Activated T-helper 2 cell treated with anti-CD3 and anti-CD28 coated beads, Interferon-gamma antibody, Interleukin-2, Interleukin-4, amounts not matched to agents 10 μg/mL and 5 μg/mL and 100 μg/mL, durations not matched to agents 14 hours and 24 hours and 36 hours (primary cell): ENCODE measurements at regions not wholly inside any gene's neighbourhood (a gene's known extent, or its start where the extent isn't known, plus 50 kb on each side); places are given as distances from the start of the nearest gene placed in this dataset.

Source experiments
- DNase-seq: peaks from one replicate; pipeline ENCODE4 v3.0.0; 2021; ENCODE audit warnings: low spot score
- H3K27ac Mint-ChIP-seq: one replicate; pipeline ENCODE4 v1.8.0; 2021; ENCODE audit warnings: mixed read lengths
- H3K27me3 Mint-ChIP-seq: one replicate; pipeline ENCODE4 v1.8.0; 2021; ENCODE audit warnings: low read depth, mixed read lengths
- H3K36me3 Mint-ChIP-seq: one replicate; pipeline ENCODE4 v1.8.0; 2021; ENCODE audit warnings: low read depth, mixed read lengths
- H3K4me1 Mint-ChIP-seq: one replicate; pipeline ENCODE4 v1.8.0; 2021; ENCODE audit warnings: low read depth, mixed read lengths
- H3K4me3 Mint-ChIP-seq: one replicate; pipeline ENCODE4 v1.8.0; 2021; ENCODE audit warnings: low read depth, mild to moderate bottlenecking, moderate library complexity, mixed read lengths
- H3K9me3 Mint-ChIP-seq: one replicate; pipeline ENCODE4 v1.8.0; 2021; ENCODE audit warnings: mixed read lengths
- intact Hi-C: fragments of 100-400 bp; cut with micrococcal nuclease; formaldehyde crosslinking; loops from one replicate; pipeline ENCODE4 v1.15.1; 2023

GRCh38 chr22:27533105-27533745 is 268.3 kb downstream of the MN1 start:
- no peak overlapping the region for H3K27ac Mint-ChIP-seq
- H3K4me1 Mint-ChIP-seq: no peaks in the 10 kb centered on the region
- no peak for DNase-seq
- no peaks in the 10 kb centered on the region for H3K36me3 Mint-ChIP-seq
- H3K9me3 Mint-ChIP-seq: no peaks in the 10 kb centered on the region
- intact Hi-C loops: no loop called here
- no peaks in the 10 kb centered on the region for H3K27me3 Mint-ChIP-seq
- H3K4me3 Mint-ChIP-seq: no peak overlapping the region

DNA sequence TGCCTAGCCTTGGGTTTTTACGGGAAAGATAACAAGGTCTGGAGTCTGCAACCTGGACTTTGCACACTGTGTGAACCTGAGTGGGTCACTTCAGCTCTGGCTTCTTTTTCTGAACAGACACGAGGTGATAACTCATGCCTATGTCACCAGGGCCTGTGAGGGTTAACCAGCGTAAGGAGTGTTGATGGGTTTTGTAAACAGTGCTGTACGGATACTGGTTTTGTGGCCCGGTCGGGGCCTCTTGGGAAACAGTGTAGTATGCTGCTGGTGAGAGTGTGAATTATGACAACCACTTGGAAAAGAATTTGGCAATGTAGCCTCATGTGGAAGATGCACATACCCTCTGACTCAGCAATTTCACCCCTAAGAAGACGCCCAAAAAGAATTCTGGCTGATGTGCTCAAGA is 266.8 kb downstream of the MN1 start:
- intact Hi-C loops: no loop called here
- Mint-ChIP-seq H3K9me3 (no peaks in the 10 kb centered on the region), H3K4me3 (no peak overlapping the region), H3K27ac (no peak overlapping the region), H3K4me1 (no peaks in the 10 kb centered on the region), H3K27me3 (no peaks in the 10 kb centered on the region), H3K36me3 (no peaks in the 10 kb centered on the region)
- no peak for DNase-seq

DNA sequence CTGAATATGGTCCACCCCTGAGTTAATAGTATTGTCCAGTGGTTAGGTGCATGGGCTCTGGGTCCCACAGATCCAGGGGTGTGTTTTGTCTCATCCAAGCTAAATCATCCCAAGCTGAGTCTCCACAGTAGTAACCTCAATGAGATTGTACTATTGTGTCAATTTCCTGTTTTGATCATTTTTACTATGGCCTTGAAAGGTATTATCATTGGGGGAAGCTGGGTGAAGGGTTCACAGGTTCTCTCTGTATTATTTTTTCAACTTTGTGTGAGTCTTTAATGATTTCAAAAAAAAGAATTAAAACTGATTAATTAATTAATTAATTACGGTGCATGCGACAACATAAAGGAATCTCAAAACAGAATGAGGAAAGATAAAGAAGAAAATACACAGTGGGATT is 266.1 kb downstream of the MN1 start:
- H3K27ac Mint-ChIP-seq: no peak overlapping the region
- no peaks in the 10 kb centered on the region for H3K9me3 Mint-ChIP-seq
- no peak overlapping the region for H3K4me3 Mint-ChIP-seq
- no peaks in the 10 kb centered on the region for H3K4me1 Mint-ChIP-seq
- no peaks in the 10 kb centered on the region for H3K27me3 Mint-ChIP-seq
- no peak for DNase-seq
- intact Hi-C loops: no loop called here
- H3K36me3 Mint-ChIP-seq: no peaks in the 10 kb centered on the region

DNA sequence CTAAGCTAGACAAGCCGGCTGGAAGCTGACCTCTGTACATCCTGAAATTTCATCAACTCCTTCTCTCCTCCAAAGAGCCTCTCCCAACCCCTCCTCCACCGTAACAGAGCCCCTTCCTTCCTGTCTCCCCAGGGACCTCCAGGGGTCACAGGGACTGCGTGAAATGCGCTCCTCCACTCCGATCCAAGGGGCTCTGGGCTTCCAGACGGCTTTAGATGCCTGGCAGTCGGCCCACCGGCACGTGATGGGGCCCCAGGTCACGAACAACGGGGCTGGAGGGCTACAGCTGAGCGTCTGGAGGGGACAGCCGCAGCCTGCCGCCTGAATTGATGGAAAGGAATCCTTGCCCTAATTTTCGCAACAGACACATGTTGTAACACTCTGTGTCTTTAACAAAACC is 264.1 kb downstream of the MN1 start:
- Mint-ChIP-seq H3K27ac (no peak overlapping the region), H3K36me3 (no peaks in the 10 kb centered on the region), H3K4me3 (no peak overlapping the region), H3K27me3 (no peaks in the 10 kb centered on the region), H3K4me1 (no peaks in the 10 kb centered on the region), H3K9me3 (no peaks in the 10 kb centered on the region)
- DNase-seq: no peak
- intact Hi-C loops: no loop called here

GRCh38 chr22:27538666-27539065 is 262.9 kb downstream of the MN1 start:
- Mint-ChIP-seq H3K4me3 (no peak overlapping the region), H3K27me3 (no peaks in the 10 kb centered on the region), H3K27ac (no peak overlapping the region), H3K9me3 (no peaks in the 10 kb centered on the region), H3K36me3 (no peaks in the 10 kb centered on the region), H3K4me1 (no peaks in the 10 kb centered on the region)
- intact Hi-C loops: no loop called here
- DNase-seq: no peak

DNA sequence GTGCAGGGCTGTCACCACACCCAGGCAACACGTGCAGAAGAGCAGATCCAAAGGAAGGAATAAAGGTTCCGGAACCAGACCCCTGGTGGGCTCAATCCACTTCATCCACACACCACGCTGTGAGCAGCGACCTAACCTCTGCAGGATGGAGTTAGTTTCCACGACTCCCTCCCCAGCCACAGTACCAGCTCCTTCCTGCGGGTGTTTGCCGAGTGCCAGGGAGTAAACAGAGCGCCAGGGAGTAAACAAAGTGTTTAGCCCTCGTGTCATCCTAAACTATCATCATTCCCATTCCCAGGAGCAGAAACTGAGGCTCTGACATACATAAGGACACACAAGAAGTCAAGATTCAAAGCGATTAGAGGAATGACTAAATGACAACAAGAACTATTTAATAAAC is 261.3 kb downstream of the MN1 start:
- Mint-ChIP-seq H3K9me3 (no peaks in the 10 kb centered on the region), H3K36me3 (no peaks in the 10 kb centered on the region)
- intact Hi-C loops: no loop called here

DNA sequence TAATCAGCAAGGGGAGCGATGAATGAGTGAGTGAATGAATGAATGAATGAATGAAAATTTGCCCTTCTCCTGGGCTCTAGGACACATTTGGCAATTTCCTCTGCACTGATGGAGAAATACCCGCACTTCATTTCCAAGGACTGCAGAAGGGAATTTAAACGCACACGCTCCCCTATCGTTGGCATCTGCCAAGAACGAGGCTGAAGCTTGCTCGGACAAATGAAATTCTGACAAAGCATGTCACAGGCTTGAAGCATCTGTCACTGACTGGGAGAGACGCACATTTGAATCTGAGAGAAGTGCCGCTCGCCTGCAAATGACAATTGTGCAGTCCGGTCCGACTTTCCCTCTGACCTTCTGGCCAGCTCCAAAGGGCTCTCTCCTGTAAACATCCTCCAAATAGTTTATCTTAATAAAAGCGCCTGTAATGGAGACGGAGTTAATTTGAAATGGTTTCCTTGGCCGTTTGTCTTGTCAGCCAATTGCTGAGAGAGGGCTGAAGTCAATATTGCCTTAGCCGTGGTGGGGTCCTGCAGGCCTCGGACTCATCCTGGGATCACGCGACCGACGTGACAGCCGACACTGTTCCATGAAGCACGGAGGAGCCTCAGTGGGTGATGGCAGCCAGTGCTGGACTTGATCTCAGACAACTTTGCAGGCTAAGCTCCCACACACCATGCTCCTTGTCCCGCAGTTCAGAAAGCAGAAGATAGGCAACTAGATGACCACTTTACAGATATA is 260.7 kb downstream of the MN1 start:
- H3K27ac Mint-ChIP-seq: no peak overlapping the region
- H3K36me3 Mint-ChIP-seq: no peaks in the 10 kb centered on the region
- H3K27me3 Mint-ChIP-seq: no peaks in the 10 kb centered on the region

More for the DNA sequence above, 261.3 kb downstream of the MN1 start:
- no peaks in the 10 kb centered on the region for H3K27me3 Mint-ChIP-seq
- no peak overlapping the region for H3K27ac Mint-ChIP-seq
- DNase-seq: no peak
- no peaks in the 10 kb centered on the region for H3K4me1 Mint-ChIP-seq
- no peak overlapping the region for H3K4me3 Mint-ChIP-seq

DNA sequence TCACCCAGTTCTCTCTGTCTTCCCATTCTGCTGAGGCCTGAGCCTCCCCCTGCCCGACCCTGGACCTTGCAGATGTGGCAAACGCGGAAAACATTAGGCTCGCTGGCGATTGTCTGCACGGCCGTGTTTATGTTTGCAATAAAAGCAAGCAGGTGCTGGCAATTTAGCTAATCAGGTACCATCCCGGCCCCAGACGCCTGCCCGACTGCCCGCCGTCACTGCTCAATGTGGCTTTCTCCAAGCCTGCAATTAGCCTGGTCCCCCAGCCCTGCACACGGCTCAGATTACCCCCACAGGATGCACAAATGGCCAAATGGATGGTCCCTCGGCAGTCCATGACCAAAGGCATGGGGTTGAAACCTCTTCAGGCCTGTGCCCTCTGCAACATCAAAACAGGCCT is 259.7 kb downstream of the MN1 start:
- no peaks in the 10 kb centered on the region for H3K27me3 Mint-ChIP-seq
- intact Hi-C loops: no loop called here
- H3K27ac Mint-ChIP-seq: no peak overlapping the region
- no peaks in the 10 kb centered on the region for H3K36me3 Mint-ChIP-seq
- no peak overlapping the region for H3K4me3 Mint-ChIP-seq
- no peak for DNase-seq
- H3K9me3 Mint-ChIP-seq: no peaks in the 10 kb centered on the region
- no peaks in the 10 kb centered on the region for H3K4me1 Mint-ChIP-seq

More for the DNA sequence above, 260.7 kb downstream of the MN1 start:
- H3K9me3 Mint-ChIP-seq: no peaks in the 10 kb centered on the region
- no peaks in the 10 kb centered on the region for H3K4me1 Mint-ChIP-seq
- no peak overlapping the region for H3K4me3 Mint-ChIP-seq
- DNase-seq: no peak
- intact Hi-C loops: no loop called here

- H3K36me3 Mint-ChIP-seq: no peaks in the 10 kb centered on the region
- H3K4me3 Mint-ChIP-seq: no peak overlapping the region
- no peaks in the 10 kb centered on the region for H3K27me3 Mint-ChIP-seq
- no peaks in the 10 kb centered on the region for H3K9me3 Mint-ChIP-seq
- no peaks in the 10 kb centered on the region for H3K4me1 Mint-ChIP-seq
- no peak overlapping the region for H3K27ac Mint-ChIP-seq
- no peak for DNase-seq
- intact Hi-C loops: no loop called here
Measured at GRCh38 chr22:27542602-27543001, 259.0 kb downstream of the MN1 start.

DNA sequence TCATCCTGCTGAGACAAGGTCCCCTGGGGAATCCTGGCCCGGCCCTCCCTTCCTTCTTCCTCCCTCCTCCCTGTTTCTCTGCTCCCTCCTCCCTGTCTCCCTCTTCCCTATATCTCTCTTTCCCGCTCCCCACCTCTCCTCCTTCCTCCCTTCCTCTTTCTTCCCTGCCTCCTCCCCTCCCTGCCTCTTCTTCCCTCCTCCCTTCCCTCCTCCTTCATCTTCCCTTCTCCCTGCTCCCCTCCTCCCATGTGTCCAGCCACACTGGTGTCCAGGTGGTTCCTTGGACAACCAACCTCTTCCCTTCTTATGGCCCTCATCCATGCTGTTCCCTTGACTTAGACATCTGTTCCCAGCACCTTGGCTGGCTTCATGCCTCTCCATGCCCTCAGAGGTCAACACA is 258.1 kb downstream of the MN1 start:
- no peak overlapping the region for H3K27ac Mint-ChIP-seq
- no peaks in the 10 kb centered on the region for H3K4me1 Mint-ChIP-seq
- intact Hi-C loops: no loop called here
- H3K4me3 Mint-ChIP-seq: no peak overlapping the region
- H3K36me3 Mint-ChIP-seq: no peaks in the 10 kb centered on the region
- H3K9me3 Mint-ChIP-seq: no peaks in the 10 kb centered on the region
- no peaks in the 10 kb centered on the region for H3K27me3 Mint-ChIP-seq
- no peak for DNase-seq

- intact Hi-C loops: no loop called here
- H3K27me3 Mint-ChIP-seq: no peaks in the 10 kb centered on the region
- H3K27ac Mint-ChIP-seq: no peak overlapping the region
- H3K4me1 Mint-ChIP-seq: no peaks in the 10 kb centered on the region
- DNase-seq: no peak
- no peaks in the 10 kb centered on the region for H3K36me3 Mint-ChIP-seq
- H3K9me3 Mint-ChIP-seq: no peaks in the 10 kb centered on the region
- no peak overlapping the region for H3K4me3 Mint-ChIP-seq
Measured at GRCh38 chr22:27545085-27545484, 256.5 kb downstream of the MN1 start.

DNA sequence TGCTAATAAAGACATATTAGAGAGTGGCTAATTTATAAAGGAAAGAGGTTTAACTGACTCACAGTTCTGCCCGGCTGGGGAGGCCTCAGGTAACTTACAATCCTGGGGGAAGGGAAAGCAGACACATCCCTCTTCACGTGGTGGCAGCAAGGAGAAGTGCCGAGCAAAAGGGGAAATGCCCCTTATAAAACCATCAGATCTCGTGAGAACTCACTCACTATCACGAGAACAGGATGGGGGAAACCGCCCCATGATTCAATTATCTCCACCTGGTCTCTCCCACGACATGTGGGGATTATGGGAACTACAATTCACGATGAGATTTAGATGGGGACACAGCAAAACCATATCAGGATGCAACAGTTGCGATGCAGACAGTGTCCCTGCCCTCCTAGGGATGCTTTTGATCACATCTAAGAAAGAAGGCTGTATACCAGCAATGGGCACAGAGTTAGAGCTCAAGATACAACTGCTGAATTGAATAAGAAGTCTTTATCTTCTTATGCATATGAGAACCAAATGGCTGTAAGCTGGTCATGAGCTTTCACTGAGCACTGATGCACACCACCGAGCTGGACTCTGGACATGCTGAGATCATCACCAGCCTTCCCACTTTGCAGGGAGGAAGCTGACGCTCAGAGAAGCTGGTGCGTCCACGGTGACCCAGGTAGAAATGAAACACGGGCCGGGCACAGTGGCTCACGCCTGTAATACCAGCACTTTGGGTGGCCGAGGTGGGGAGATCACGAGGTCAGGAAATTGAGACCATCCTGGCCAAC is 255.2 kb downstream of the MN1 start:
- intact Hi-C loops: no loop called here

DNA sequence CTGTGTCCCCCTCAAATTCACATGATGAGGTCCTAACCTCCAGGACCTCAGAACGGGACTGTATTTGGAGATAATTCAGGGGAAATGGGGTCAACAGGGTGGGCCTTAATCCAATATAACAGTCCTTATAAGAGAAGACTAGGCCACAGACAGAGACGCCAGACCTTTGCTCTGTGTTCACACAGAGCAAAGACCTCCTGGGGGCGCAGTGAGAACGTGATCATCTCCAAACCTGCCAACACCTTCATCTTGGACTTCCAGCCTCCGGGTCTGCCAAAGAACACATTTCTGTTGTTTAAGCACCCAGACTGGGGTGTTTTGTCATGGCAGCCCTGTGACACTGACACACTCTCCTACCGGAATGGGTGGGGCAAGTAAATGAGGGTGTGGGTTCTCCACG is 250.2 kb downstream of the MN1 start:
- Mint-ChIP-seq H3K27me3 (no peaks in the 10 kb centered on the region), H3K36me3 (no peaks in the 10 kb centered on the region), H3K4me3 (no peak overlapping the region), H3K27ac (no peak overlapping the region), H3K9me3 (peaks cover 6% of the 10 kb centered on the region), H3K4me1 (no peaks in the 10 kb centered on the region)
- intact Hi-C loops: no loop called here
- DNase-seq: no peak

More for the DNA sequence above, 255.2 kb downstream of the MN1 start:
- DNase-seq: no peak
- Mint-ChIP-seq H3K4me3 (no peak overlapping the region), H3K36me3 (no peaks in the 10 kb centered on the region), H3K4me1 (no peaks in the 10 kb centered on the region), H3K27ac (no peak overlapping the region), H3K27me3 (no peaks in the 10 kb centered on the region), H3K9me3 (no peaks in the 10 kb centered on the region)
